ENCODE measurements at regions not wholly inside any gene's neighbourhood (a gene's known extent, or its start where the extent isn't known, plus 50 kb on each side); places are given as distances from the start of the nearest gene placed in this dataset.

DNA sequence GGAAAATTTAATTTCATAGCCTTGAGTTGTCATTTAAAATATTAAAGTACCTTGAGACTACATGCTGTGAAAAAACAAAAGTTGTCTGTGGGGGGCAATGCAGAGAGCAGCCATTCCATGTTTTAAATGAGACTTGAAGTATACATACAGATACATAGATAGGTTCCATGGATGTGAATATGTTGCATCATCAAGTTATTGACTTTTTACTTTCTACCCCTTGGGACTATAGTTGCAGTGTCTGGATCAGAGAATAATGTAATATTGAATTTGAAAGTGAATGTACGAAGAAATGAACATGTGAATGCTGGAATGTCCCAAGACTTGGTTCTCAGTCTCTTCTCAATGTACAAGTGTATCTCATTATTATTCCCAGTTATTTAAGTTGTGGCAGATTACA, 751.0 kb downstream of the MRPL39 start:
- Histone ChIP-seq H3K18ac (ENCODE audit: low read depth, low read length) (no peak overlapping the region), H2AFZ (replicated peaks; ENCODE audit: low read length, poor library complexity) (no peak overlapping the region), H3K4me3 (ENCODE audit: insufficient read depth, low read depth, low read length) (no peak overlapping the region), H3K9ac (ENCODE audit: low read depth, low read length) (no peak overlapping the region), H3K56ac (ENCODE audit: extremely low read depth, insufficient read depth, low read length) (no peak overlapping the region), H3K36me3 (ENCODE audit: control insufficient read depth, insufficient read depth, low read length) (no peaks in the 10 kb centered on the region), H2BK5ac (ENCODE audit: low read depth, low read length, poor library complexity, severe bottlenecking) (no peak overlapping the region), H2AK9ac (replicated peaks; ENCODE audit: low read depth, low read length, poor library complexity) (no peak overlapping the region), H3K9me3 (ENCODE audit: control insufficient read depth, insufficient read depth, low read length) (no peaks in the 10 kb centered on the region), H3K4ac (ENCODE audit: low read depth, low read length) (no peak overlapping the region), H3K27ac (ENCODE audit: insufficient read depth, low read length) (no peak overlapping the region), H3K9me1 (ENCODE audit: insufficient read depth, low read length) (no peaks in the 10 kb centered on the region), H2BK120ac (ENCODE audit: low read depth, low read length) (no peak overlapping the region), H3K23ac (ENCODE audit: low read depth, low read length) (no peak overlapping the region), H3K27me3 (ENCODE audit: control insufficient read depth, insufficient read depth, low read length) (no peaks in the 10 kb centered on the region), H2BK15ac (ENCODE audit: low read depth, low read length) (no peak overlapping the region), H3K4me2 (ENCODE audit: low read depth, low read length) (no peak overlapping the region), H4K20me1 (ENCODE audit: insufficient read depth, low read length) (no peaks in the 10 kb centered on the region), H4K5ac (ENCODE audit: low read depth, low read length) (no peak overlapping the region), H3K14ac (replicated peaks; ENCODE audit: low read depth, low read length) (no peak overlapping the region), H3K79me1 (ENCODE audit: low read depth in 1 of 2, low read length in 2 of 2) (no peaks in the 10 kb centered on the region), H4K8ac (ENCODE audit: low read depth in 2 of 2, low read length in 2 of 2) (no peak overlapping the region), H4K91ac (ENCODE audit: insufficient read depth, low read depth, low read length) (no peak overlapping the region), H2AK5ac (ENCODE audit: low read depth, low read length) (no peak overlapping the region), H3K4me1 (ENCODE audit: control insufficient read depth, insufficient read depth, low read length) (no peaks in the 10 kb centered on the region), H2BK20ac (ENCODE audit: low read depth, low read length) (no peak overlapping the region)
- intact Hi-C loops (cut with micrococcal nuclease) (no loop called here), in situ Hi-C loops (cut with MboI; ENCODE audit: low sequenced_read_pairs) (no loop called here), dilution Hi-C loops (cut with HindIII; ENCODE audit: low sequenced_read_pairs, unreplicated experiment) (no loop called here)
- no CpG with 5 or more reads among the region's 1 CpG for WGBS, 2 experiments (ENCODE audit: extremely low coverage in 2 of 2, insufficient read length in 1 of 2)
- ATAC-seq (ENCODE audit: low read depth): no peak
- POLR2A ChIA-PET (ENCODE audit: unreplicated experiment): no interaction called here
- BruUV-seq (replicated peaks): no TSS peak
- DNase-seq: no peak
- CTCF ChIA-PET: no interaction called here
- peak; percentile 54 for TF ChIP-seq CEBPB (IDR thresholded peaks at IDR 0.05; ENCODE audit: low read depth, low read length)
- TF ChIP-seq NFE2L2 (IDR thresholded peaks at IDR 0.05; ENCODE audit: low read depth, low read length): no peak

Data from IMR-90 (cell line).